Neutrophil (primary cell): ENCODE measurements at regions not wholly inside any gene's neighbourhood (a gene's known extent, or its start where the extent isn't known, plus 50 kb on each side); places are given as distances from the start of the nearest gene placed in this dataset.

Experiments used
- H3K27ac ChIP-seq: fragments of 200-600 bp; sonication (generic); 2 replicates; pipeline ENCODE4 v1.5.1; 2016; ENCODE audit warnings: mild to moderate bottlenecking, moderate library complexity
- H3K27me3 ChIP-seq: fragments of 200-600 bp; sonication (generic); 2 replicates; pipeline ENCODE4 v1.6.0; 2016; ENCODE audit warnings: mild to moderate bottlenecking
- H3K36me3 ChIP-seq: fragments of 200-600 bp; sonication (generic); 2 replicates; pipeline ENCODE4 v1.5.1; 2017
- H3K4me1 ChIP-seq, 2 experiments: fragments of 200-600 bp in 1 of 2; sonication (generic) in 1 of 2; 1 replicate in 1 of 2; 2 replicates in 1 of 2; pipeline versions ENCODE4 v1.5.1 to v1.6.1; 2013 to 2016; ENCODE audit warnings: low read depth in 1 of 2, low read length in 1 of 2, mild to moderate bottlenecking in 1 of 2, moderate library complexity in 1 of 2; ENCODE audit not compliant: control insufficient read depth in 1 of 2, insufficient read depth in 1 of 2
- H3K4me3 ChIP-seq, 2 experiments: fragments of 200-600 bp in 1 of 2; sonication (generic) in 1 of 2; 1 replicate in 1 of 2; 2 replicates in 1 of 2; pipeline ENCODE4 v1.5.1; 2013 to 2016; ENCODE audit warnings: low read depth in 1 of 2, low read length in 1 of 2, mild to moderate bottlenecking in 1 of 2, moderate library complexity in 1 of 2
- H3K9me3 ChIP-seq: fragments of 200-600 bp; sonication (generic); 2 replicates; pipeline ENCODE4 v1.5.1; 2016
- TF ChIP-seq, protein P1 (sequence below): fragments of 200-600 bp; sonication (generic); IDR thresholded peaks from 2 replicates; pipeline ENCODE4 v1.5.1; 2016; ENCODE audit warnings: antibody characterized with exemption

DNA sequence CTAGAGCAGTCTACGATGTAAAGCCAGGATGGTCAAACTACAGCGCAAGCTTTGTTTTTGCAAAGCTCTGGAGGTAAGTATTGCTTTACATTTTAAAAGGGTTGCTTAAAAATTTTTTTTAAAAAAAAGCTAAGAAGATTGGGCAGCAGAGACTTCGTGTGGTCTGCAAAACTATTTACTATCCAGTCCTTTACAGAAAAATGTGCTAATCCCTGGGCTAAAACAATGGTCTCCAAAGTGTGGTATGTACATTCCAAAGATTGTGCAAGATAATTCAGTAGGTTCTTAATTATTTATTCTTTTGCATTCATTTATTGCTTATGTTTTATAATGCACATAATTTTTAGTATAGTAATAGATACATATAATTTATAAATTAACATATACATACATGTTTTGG is 113.2 kb downstream of the MFAP3L start:
- Histone ChIP-seq H3K4me1 (no peaks in the 10 kb centered on the region), H3K27ac (no peak overlapping the region), H3K9me3 (no peaks in the 10 kb centered on the region), H3K4me3 (no peak overlapping the region), H3K27me3 (no peaks in the 10 kb centered on the region), H3K36me3 (no peaks in the 10 kb centered on the region)
- TF ChIP-seq, protein P1, sequence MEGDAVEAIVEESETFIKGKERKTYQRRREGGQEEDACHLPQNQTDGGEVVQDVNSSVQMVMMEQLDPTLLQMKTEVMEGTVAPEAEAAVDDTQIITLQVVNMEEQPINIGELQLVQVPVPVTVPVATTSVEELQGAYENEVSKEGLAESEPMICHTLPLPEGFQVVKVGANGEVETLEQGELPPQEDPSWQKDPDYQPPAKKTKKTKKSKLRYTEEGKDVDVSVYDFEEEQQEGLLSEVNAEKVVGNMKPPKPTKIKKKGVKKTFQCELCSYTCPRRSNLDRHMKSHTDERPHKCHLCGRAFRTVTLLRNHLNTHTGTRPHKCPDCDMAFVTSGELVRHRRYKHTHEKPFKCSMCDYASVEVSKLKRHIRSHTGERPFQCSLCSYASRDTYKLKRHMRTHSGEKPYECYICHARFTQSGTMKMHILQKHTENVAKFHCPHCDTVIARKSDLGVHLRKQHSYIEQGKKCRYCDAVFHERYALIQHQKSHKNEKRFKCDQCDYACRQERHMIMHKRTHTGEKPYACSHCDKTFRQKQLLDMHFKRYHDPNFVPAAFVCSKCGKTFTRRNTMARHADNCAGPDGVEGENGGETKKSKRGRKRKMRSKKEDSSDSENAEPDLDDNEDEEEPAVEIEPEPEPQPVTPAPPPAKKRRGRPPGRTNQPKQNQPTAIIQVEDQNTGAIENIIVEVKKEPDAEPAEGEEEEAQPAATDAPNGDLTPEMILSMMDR, result no peak

DNA sequence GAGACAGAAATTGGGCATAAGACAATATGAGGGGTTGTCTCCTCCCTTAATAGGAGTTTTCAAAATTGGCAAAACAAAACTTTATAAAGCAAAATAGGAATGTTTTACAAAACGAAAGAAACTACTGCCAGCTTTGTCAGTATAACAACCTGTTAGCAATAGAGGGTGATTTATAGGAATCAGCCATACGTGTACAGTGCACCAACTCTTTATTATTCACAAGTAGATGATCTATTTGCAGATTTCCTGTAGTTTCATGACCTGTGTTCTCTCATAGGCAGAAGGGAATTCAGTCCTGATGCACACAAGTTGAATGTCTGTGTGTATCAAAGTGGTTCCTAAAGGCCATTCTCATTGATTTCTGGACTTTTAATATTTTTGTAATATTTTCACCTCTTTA is 116.3 kb downstream of the MFAP3L start:
- Histone ChIP-seq H3K27me3 (peaks cover 3% of the 10 kb centered on the region), H3K27ac (no peak overlapping the region), H3K4me1 (peaks cover 4 to 8% of the 10 kb centered on the region in 2 experiments), H3K9me3 (no peaks in the 10 kb centered on the region), H3K36me3 (no peaks in the 10 kb centered on the region), H3K4me3 (no peak overlapping the region)
- TF ChIP-seq, protein P1, result no peak

DNA sequence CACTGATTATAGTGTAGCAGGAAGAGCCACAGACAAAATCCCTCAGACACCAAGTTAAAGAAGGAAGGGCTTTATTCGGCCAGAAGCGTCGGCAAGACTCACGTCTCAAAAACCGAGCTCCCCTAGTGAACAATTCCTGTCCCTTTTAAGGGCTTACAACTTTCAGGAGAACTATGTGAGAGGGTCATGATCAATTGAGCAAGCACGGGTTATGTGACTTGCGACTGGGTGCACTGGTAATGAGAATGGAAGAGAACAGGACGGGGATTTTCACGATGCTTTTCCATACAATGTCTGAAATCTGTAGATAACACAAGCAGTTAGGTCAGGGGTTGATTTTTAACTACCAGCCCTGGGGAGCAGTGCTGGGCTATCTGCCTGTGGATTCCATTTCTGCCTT is 116.7 kb downstream of the MFAP3L start:
- Histone ChIP-seq H3K4me3 (no peak overlapping the region), H3K4me1 (peaks cover 4 to 8% of the 10 kb centered on the region in 2 experiments), H3K9me3 (no peaks in the 10 kb centered on the region), H3K27me3 (peaks cover 7% of the 10 kb centered on the region), H3K27ac (no peak overlapping the region), H3K36me3 (no peaks in the 10 kb centered on the region)
- TF ChIP-seq, protein P1, result no peak

DNA sequence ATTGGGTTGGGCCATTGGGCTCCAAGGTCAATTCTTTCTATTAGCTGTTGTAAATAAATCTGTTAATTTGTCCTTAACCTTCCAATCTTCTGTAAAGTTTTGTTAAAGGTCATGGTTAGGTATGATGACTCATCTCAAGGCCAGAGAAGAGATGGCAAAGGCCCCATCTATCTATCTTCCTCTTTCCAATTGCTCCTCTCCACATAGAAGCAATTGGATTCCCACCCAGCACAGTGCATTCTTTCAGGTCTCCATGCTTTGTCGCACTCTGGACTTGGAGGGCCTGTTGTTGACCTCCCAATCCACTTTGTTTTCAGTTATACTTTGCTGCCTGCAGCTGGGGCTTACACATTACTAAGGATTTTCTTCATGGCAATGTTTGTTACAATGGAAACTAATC is 118.5 kb downstream of the MFAP3L start:
- H3K27ac ChIP-seq, result no peak overlapping the region

DNA sequence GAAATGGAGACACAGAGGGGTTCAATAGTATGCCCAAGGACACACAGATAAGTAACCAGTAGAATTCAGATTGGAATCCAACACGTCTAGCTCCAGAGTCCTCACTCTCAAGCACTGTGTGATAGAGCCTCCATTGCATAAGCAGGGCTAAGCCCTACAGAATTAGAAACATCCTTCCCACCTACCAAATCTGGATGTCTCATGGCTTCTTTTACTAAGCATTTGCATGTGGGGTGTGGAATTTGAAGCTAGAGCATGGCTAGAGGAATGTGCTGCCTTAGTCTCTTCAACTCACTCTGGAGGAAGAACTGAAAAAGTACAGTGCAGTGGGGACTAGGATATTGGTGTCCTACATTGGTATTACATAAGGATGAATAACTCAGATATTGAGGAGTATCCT is 119.4 kb downstream of the MFAP3L start:
- no peak overlapping the region for H3K4me3 ChIP-seq
- peaks cover 30% of the 10 kb centered on the region for H3K27me3 ChIP-seq
- no peaks in the 10 kb centered on the region for H3K9me3 ChIP-seq
- TF ChIP-seq, protein P1, result no peak
- peaks cover 4 to 8% of the 10 kb centered on the region in 2 experiments for H3K4me1 ChIP-seq
- H3K27ac ChIP-seq, result no peak overlapping the region
- no peaks in the 10 kb centered on the region for H3K36me3 ChIP-seq

More for the DNA sequence above, 118.5 kb downstream of the MFAP3L start:
- H3K4me3 ChIP-seq, result no peak overlapping the region
- TF ChIP-seq, protein P1, result no peak
- H3K9me3 ChIP-seq, result no peaks in the 10 kb centered on the region
- peaks cover 4 to 8% of the 10 kb centered on the region in 2 experiments for H3K4me1 ChIP-seq
- no peaks in the 10 kb centered on the region for H3K36me3 ChIP-seq
- H3K27me3 ChIP-seq, result peaks cover 21% of the 10 kb centered on the region

DNA sequence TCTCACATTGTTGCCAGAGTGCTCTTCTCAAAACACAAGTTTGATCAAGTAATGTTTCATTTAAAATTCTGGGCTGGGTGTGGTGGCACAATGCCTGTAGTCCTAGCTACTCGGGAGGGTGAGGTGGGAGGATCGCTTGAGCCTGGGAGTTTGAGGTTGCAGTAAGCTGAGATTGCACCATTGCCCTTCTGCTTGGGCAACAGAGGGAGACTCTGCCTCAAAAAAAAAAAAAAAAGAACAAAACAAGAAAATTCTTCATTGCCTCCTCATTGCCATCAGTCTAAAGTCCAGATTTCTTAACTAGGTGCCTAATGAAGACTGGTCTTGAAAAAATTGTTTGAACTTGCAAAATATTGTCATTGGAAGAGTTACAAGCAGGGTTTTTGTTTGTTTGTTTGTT is 120.1 kb downstream of the MFAP3L start:
- no peaks in the 10 kb centered on the region for H3K9me3 ChIP-seq

More for the DNA sequence above, 120.1 kb downstream of the MFAP3L start:
- Histone ChIP-seq H3K27ac (no peak overlapping the region), H3K36me3 (no peaks in the 10 kb centered on the region), H3K4me1 (peaks cover 4 to 8% of the 10 kb centered on the region in 2 experiments), H3K27me3 (peaks cover 31% of the 10 kb centered on the region), H3K4me3 (no peak overlapping the region)
- TF ChIP-seq, protein P1, result no peak
